HG02642 (cell line): ENCODE measurements at regions not wholly inside any gene's neighbourhood (a gene's known extent, or its start where the extent isn't known, plus 50 kb on each side); places are given as distances from the start of the nearest gene placed in this dataset.
"Not testable (repeated sequence)": the region's sequence is repeated elsewhere in the genome, so short reads cannot be mapped to it uniquely, and the experiment has no call there.

Experiments
- ATAC-seq: cut with Tn5 transposase; IDR thresholded peaks from one replicate; pipeline ENCODE4 v1.9.1; 2021; ENCODE audit warnings: mild to moderate bottlenecking; ENCODE audit not compliant: unreplicated experiment, poor library complexity

DNA sequence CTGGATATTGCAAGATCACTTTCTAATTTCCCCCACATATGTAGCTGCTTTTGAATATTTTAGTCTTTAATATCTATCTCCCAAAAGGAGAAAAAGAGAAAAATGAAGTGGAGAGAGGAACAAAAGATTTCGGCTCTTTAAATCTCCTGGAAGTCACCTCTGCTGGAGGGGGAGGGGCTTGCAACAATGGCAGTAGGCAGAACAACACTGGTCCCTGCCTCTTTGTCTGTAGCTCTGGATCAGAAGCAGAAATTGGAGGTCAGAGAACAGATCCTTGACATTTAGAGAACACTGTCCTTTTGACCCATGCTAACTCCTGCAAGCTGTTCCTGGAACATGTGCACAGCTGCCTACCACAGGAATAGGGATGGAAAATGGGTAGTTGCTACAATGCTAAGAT, 86.7 kb upstream of the GPR12 start:
- no peak for ATAC-seq

DNA sequence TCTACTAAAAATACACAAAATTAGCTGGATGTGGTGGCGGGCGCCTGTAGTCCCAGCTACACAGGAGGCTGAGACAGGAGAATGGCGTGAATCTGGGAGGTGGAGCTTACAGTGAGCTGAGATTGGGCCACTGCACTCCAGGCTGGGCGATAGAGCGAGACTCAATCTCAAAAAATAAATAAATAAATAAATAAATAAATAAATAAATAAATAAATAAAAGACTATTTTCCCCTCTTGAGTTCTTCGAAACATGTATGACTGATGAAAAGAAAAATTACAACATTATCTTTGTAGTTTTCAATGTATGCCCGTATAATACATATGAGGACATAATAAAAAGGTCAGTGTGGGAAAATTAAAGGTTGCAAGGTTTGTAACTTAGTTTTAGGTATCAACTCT, 84.5 kb upstream of the GPR12 start:
- not testable (repeated sequence) for ATAC-seq

DNA sequence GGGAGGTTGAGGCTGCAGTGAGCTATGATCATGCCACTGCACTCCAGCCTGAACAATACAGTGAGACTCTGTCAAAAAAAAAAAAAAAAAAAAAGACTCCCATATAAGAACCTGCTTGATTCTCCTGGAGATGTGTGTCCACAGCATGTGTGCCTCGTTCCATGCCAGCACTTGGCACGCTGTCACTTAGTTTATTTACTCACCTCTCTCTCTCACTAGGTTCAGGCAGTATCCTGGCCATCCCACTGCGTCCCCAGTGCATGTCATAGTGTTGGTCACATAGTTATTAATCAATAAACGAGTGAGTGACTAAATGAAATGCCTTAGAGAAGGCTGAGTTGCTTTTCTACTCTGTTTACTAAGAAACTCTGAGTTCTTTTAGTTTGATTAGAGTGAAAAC, 79.1 kb upstream of the GPR12 start:
- ATAC-seq, result no peak

DNA sequence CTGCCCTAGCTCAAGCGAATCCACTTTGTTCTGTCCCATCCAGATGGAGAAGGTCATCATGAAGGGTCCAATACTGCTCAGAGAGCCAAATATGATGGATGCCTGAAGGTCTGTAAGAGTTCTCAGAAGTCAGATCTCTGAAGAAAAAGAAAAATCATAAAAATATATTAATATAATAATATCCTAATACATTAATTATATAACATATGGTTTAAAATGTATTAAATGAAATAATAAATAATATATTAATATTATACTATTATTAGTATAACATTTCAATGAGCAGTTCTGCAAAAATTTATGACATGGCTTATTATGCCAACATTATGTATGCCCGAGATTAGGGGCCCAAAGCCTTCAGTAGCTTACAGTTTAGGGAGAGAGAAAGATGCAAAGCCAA, 78.2 kb upstream of the GPR12 start:
- ATAC-seq, result no peak

DNA sequence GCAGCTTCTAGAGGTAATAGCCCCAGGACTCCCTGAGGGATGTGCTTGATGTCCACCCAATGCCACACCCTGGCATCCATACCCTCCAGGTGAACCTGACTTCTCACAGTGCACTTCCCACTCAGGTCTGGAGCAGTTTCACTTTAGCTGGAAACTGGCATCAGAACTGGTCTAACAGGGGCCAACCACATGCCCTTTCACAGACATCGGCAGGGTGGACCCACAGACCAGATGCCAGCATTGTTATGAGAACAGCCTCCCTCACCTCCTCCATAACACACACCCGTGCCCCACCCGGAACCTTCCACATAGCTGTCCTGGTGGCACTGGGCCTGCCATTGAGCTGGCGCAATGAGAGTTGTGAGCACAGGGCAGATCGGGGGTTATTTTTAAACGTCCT, 77.4 kb upstream of the GPR12 start:
- ATAC-seq, result no peak

DNA sequence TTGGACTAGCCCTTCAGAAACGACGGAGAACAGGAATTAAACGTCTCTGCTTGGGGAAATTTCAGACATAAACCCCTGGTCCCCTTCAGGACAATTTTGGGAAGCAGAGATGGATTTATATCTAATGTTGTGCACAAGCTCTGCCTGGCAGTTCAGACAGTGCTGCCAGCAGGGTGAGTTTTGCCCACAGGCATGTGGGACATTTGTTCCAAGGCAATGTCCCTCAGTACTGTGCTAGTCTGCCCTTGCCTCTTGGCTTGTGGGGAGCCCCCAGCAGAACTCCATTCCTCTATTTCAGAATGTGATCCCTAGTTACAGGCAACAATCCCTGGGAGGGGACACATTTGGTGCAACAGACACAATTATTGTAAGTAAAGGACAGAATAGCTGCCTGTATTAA, 76.5 kb upstream of the GPR12 start:
- no peak for ATAC-seq

DNA sequence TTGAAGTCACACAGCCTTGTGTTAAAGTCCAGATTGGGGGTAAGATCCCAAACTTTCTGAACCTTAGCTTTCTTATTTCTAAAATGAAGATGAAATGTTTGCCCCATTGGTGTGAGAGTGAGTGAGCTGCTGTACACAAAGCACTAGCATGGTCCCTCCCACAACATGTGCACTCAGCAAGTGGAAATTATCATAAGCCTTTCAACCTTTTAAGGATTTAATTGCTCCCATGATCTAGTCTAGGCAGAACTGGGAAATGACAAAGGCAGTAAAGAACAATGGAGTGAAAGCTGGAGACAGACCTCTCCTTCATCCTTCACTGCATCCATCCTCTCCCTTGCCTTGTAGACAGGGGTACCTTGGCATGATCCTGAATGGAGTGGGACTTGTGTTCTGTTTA, 76.0 kb upstream of the GPR12 start:
- no peak for ATAC-seq

DNA sequence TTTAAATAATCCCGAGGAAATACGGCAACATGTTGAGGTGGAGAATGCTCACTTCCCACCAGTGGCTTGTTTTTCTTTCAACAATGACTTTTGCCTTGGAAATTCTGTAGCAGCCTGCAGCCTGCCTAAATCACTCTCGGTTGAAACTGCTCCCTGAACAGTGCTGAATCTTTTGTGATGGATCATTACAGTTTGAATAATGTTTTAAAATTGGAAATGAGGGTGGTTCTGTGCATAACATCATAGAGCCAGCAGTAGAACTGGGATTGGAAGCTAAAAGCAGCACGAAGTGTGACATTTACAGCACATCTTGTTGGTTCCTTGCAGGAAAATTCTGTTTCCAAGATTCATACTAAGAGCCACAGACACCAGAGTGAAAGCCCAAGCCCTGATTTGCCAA, 74.1 kb upstream of the GPR12 start:
- no peak for ATAC-seq

DNA sequence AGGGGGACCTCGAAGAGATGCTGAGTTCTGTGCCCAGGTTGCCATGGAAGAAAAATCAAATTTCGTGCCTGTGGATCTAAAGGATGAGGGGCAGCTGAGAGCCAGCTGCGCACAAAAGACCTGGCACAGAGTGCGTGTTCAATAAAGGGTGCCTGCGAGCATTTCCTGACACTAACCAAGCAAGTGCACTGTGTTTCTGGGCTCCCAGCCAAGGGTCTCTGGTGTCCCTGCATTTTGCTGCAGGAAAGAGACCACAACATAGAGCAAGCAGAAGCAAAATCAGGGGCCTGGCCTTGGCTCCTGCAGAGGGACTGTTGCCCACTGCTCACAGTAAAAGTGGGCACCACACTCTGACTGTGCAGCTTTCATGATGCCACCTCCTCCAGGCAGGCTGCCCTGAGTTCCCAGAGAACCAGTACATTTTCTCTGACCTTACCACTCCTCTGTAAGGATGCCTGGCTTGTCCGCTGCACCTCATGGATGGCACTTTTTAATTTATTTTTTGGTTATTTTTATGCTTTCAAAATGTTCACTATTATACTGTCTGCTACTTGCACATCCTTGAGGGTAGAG, 70.8 kb upstream of the GPR12 start:
- ATAC-seq, result no peak

DNA sequence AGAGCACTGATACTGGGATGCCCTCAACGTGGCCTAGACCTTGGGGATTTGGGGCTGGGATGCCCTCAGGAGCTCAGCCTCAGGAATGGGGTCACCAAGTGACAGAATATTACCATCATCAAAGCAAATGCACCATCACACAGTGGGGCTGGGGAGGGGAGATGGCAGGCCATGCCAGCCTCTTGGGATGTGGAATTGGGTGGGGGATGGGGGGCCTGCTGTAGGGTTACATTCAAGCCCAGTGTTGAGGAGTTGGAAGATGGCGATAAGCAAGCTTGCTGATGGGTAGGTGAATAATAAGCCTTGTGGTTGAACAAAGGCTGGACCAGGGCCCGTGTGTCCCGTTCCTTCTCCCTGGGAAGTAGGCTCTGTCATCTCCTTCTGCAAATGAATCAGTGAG, 69.1 kb upstream of the GPR12 start:
- ATAC-seq, result no peak

DNA sequence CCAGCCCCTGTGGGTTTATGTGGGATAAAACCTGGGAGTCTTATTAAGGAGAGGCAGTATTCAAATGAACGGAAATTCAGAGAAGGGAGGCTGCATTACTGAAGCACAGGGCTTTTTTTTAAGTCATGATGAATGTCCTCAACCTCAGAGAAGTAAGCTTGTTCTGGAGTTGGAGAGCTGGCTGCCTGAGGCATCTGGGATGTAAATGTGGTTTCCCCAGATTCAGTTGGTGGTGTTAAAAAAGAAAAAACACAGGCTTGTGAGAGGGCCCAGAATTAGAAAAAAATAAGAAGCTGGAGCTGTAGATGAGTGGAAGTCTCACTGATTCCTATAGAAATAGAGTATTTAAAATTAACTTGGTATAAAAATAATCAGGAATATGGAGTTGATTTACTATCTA, 64.0 kb upstream of the GPR12 start:
- ATAC-seq, result no peak

DNA sequence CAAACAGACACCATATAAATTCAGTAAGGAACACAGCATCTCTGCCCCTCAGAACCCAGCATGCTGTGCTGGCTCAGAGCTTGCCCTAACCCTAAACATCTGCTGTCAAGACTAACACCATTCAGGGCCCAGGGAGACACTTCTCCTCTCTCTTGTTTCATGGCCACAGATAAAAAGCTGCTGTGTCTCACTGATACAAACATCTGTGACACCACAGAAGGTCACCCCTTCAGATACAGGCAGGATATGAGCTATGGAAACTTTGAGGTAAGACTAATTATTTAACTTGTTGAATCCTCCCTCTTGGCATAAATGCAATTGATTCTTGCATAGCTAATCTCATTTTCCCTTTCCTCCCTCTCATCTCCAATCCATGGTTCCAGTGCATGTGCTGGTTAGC, 61.6 kb upstream of the GPR12 start:
- no peak for ATAC-seq

DNA sequence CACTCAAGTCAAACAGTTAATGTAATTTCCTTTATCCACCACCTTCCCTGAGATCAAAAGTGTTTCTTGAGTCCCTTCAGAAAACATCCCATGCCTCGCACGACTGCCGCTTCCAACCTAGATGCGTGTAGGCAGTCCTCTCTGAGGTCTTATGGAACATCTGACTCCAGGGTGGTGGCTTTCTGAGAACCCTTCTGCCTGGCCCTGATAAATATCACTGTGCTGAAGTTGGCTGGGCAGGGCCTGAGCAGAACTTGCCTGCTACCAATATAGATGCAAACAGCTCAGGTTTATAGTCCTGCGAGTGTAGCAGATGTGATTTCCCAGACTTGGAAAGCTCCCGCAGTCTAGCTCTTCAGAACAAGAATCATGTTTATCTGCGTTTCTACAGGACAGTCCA, 61.1 kb upstream of the GPR12 start:
- ATAC-seq, result no peak

DNA sequence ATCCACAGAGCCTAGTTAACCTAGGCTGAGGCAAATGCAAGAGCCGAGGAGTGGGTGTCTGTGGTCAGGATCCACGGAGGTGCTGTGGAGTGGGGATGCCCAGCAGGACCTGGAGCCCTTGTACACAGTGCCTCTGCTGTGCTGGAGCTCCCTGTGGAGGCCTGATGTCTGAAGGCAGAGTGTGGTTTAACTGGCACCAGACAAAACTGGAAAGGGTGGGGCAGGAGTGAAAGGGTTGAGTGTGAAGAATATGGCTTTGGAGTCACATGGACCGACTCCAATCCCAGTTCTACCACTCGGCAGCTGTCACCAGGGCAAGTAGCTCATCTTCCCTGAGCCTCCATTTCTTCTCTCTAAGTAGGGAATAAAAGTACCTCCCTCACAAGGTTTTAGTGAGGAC, 60.3 kb upstream of the GPR12 start:
- ATAC-seq, result no peak

DNA sequence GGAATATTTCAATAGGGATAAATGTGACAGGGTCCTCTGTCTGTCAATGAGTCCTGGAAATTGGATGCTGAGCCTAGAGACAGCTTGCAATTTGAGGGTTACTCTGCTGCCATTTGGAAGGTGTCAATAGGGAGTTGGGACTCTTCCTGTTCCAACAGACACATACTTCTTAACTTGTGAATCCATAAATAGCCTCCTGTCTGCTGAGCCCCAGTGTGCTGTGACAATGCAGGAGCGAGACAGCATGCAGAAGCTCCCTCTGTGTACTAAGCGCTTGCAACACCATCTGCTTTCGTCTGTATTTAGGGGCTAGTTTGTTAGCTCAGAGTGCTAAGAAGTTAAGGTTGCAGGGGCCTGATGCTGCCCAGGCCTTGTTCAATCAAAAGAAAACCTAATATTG, 58.5 kb upstream of the GPR12 start:
- ATAC-seq, result no peak

DNA sequence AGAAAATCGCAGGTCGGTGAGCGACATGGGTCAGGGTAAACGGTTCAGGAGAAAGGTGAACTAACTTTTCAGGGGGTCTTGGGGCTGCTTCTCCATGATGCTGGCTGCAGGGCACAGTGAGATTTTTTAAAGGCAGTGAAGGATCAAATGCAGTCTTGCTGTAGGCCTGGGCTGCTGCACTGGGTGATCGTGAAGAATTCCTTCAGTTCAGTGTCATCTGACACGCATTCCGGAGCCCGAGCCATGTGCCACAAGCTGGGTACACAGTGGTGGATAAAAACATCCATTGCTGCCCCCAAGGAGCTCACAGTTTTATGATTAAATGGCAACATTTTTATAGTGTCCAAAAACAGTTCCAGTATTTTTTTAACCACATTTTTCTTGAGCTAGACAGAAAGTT, 56.3 kb upstream of the GPR12 start:
- no peak for ATAC-seq

DNA sequence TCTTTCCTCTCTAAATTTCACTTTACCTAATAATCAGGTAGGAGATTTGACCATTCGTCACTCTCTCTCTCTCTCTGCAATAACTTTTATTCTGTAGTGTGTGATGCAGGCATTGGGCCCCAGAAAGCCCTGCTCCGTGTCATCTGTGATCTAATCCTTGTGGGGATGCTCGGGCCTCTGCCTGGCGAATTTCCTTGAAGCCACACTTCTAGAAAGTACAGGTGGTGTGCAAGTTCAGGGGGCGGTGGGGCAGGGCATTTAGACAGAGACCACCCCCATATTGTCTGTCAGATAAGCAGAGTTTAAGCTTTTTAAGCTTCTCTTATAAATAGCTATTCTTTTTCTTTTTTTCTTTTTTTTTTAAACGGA, 53.4 kb upstream of the GPR12 start:
- no peak for ATAC-seq

DNA sequence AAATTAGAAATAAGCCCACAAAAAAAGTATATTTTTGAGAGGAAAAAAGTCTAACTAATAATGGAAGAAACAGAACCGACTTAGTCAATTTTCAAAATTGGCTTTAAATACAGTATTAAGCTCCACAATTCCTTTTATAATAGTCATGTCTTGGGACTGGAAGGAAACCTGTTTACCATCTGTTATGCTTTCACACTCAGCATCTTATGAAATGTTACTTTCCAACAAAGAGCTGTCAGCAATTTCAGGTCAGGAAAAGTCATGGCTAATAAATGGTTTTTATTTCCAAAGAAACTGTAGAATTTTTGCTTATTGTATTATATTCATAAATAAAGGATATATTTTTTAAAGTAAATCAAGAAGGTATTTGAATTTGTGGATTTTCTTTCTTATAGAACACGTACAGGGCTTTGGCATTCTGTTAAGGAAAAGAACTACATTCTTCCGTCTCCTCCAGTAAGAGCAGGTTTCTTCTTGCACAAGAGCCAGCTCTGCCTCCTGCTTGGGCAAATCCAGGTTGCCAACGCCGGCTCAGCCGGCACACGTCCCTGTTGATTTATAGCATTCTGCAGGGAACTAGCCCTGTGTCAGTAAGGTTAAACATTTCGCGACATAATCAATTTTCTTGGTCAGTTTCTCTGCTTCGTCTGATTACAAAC, 52.9 kb upstream of the GPR12 start:
- ATAC-seq, result no peak

DNA sequence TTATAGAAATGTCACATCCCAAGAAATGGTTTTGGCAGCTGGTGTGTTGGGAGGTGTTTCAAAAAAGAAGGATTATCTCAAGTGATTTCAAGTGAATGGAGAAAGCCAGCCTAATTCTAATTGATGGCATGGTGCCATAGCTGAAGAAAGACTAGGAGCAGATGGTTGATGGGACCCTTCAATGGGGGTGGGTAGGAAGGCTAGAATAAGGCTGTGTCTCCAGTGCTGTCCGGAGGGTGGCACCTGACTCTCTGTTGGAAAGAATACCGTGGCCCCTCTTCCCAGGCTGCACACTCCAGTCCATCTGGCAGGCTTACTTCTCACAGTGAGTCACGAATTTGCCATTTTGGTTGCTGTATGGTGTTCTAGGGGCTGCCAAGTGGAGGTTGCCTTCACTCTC, 51.0 kb upstream of the GPR12 start:
- ATAC-seq, result no peak
